ENCODE measurements at regions not wholly inside any gene's neighbourhood (a gene's known extent, or its start where the extent isn't known, plus 50 kb on each side); places are given as distances from the start of the nearest gene placed in this dataset.
A peak's percentile ranks its signal among the peaks of the same experiment; 100 is the strongest.
"Not testable (repeated sequence)": the region's sequence is repeated elsewhere in the genome, so short reads cannot be mapped to it uniquely, and the experiment has no call there.

DNA sequence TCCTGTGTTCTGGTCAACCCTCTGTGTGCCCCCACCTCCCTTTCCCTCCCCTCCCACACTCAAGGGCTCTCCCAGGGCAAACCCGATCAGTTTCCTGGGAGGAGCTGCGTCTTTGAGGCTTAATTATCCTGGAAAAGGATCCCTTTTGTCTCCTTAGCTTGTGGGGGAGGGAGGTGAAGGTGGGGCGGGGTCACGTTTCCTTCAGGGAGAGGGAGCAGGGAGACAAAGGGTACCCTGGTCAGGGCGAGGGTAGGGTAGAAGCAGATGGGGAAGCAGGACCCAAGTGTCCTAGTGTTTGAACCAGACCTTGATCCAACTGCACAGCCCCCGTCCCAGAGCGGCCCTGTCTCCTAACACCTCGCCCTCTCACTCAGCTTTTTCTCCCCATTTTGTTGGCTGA lies 90.1 kb downstream of the HIF1AN start:
- TF ChIP-seq, protein P1, sequence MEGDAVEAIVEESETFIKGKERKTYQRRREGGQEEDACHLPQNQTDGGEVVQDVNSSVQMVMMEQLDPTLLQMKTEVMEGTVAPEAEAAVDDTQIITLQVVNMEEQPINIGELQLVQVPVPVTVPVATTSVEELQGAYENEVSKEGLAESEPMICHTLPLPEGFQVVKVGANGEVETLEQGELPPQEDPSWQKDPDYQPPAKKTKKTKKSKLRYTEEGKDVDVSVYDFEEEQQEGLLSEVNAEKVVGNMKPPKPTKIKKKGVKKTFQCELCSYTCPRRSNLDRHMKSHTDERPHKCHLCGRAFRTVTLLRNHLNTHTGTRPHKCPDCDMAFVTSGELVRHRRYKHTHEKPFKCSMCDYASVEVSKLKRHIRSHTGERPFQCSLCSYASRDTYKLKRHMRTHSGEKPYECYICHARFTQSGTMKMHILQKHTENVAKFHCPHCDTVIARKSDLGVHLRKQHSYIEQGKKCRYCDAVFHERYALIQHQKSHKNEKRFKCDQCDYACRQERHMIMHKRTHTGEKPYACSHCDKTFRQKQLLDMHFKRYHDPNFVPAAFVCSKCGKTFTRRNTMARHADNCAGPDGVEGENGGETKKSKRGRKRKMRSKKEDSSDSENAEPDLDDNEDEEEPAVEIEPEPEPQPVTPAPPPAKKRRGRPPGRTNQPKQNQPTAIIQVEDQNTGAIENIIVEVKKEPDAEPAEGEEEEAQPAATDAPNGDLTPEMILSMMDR (IDR thresholded peaks at IDR 0.05; ENCODE audit: insufficient read depth, low read length), result no peak
- no peak for DNase-seq (ENCODE audit: low read depth)
- H3K4me3 ChIP-seq (ENCODE audit: low read depth, low read length), result no peak overlapping the region

DNA sequence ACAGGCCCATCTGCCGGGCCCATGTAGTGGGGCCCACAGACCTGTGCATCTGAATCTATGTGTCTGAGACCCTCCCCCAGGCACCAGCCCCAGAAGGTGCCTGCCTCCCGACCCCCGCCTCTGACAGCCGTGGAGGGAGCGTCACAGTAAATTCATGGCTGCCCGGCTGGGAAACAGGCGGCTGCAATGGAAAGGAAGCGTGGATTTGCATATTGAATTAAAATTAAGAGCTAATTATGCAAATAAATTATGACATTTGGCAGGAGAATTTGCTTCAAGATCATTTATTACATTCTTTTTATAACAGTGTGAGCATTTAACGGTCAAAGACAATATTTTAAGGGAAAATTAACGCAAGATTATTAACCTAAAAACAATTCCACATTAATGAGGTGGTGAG lies 92.3 kb downstream of the HIF1AN start:
- TF ChIP-seq, protein P1 (IDR thresholded peaks at IDR 0.05; ENCODE audit: insufficient read depth, low read length), result no peak
- DNase-seq (ENCODE audit: low read depth), result no peak
- no peak overlapping the region for H3K4me3 ChIP-seq (ENCODE audit: low read depth, low read length)

DNA sequence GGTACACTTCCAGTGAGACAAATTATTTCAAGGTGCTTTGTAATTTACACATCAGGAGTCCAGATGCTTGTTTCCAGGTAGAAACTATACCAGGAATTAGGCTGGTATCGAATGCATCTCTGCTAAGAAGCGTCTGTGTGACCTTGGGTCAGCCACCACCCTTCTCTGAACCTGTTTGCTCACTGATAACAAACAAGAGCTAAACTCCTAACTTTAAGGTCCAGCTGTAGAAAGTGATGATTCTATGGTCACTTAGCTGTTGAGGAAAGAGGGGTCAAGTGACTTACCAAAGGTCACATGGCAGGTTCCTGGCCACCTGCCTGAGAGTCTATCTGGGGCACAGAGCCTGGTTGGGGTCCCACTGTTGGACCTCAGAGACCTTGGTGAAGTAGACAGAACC lies 95.4 kb downstream of the HIF1AN start:
- TF ChIP-seq, protein P1 (IDR thresholded peaks at IDR 0.05; ENCODE audit: insufficient read depth, low read length), result no peak
- no peak for DNase-seq (ENCODE audit: low read depth)
- H3K4me3 ChIP-seq (ENCODE audit: low read depth, low read length), result no peak overlapping the region

DNA sequence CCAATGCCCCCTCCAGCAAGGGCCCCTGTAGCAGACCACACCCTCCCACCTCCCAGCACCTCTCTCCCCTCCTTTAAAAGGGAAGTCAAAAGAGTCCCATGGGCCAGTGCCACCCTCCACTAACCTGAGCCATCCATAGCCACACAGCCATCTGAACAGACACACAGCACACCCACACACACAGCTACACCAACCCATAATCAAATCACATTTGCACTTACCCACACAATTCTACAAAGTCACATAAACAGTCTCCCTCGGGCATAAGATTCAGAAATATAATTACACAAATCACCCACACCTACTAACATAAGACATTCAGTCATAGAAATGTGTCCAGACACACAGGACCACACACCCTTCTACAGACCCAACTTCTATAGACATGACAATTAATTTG lies 96.3 kb downstream of the HIF1AN start:
- TF ChIP-seq, protein P1 (IDR thresholded peaks at IDR 0.05; ENCODE audit: insufficient read depth, low read length), result no peak
- no peak for DNase-seq (ENCODE audit: low read depth)

DNA sequence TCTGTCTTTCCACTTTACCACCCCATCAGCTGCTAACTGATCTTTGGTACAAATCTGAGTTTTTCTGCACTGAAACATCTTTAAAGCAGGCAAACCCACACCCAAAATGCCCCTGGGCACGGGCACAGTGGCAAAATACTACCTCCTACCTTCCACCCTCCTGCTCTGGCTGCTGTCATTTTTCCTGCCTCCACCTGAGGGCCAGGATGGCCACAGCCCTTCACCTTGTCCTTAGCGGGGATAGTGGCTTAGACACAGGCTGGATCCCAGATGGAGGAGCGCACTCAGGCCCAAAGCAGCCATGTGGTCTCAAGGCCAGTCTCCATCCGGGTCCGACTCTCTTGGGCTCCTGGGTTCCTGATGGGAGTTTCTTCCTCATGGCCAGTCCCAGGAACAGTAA lies 98.3 kb downstream of the HIF1AN start:
- no peak overlapping the region for H3K4me3 ChIP-seq (ENCODE audit: low read depth, low read length)
- TF ChIP-seq, protein P1 (IDR thresholded peaks at IDR 0.05; ENCODE audit: insufficient read depth, low read length), result no peak
- DNase-seq (ENCODE audit: low read depth), result no peak

More for the DNA sequence above, 96.3 kb downstream of the HIF1AN start:
- no peak overlapping the region for H3K4me3 ChIP-seq (ENCODE audit: low read depth, low read length)

DNA sequence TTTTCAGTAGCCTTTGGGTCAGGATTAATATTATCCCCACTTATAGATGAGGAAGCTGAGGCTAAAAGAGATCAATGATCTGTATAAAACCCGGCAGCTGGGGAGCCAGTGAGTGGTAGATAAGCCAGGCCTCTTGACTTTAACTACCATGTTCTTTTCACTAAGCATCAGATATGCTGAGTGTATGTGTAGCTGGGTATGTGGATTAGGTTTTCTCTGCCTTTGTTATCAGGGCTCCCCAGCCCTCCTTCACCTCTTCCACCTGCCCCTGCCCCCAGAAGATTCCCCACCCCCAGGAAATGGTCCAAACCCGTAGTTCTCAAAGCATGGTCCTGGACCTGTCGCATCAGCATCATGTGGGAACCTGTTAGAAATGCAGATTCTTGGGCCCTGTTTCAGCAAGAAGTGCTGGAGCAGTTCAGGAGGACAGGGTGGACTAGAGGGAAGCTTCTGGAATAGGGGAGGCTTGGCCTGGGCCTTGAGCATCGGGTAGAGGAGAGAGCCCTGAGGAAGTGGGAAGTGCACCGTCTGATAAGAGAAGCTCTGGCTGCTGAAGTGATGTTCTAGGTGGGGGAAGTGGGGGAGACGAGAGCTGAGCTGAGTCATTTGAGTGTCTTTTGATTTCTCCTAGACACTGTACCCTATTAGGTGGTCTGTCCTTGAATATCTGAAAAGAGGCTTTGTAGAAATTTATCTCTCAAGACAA lies 101.3 kb downstream of the HIF1AN start:
- DNase-seq (ENCODE audit: low read depth), result no peak
- TF ChIP-seq, protein P1 (IDR thresholded peaks at IDR 0.05; ENCODE audit: insufficient read depth, low read length), result no peak
- H3K4me3 ChIP-seq (ENCODE audit: low read depth, low read length), result no peak overlapping the region

DNA sequence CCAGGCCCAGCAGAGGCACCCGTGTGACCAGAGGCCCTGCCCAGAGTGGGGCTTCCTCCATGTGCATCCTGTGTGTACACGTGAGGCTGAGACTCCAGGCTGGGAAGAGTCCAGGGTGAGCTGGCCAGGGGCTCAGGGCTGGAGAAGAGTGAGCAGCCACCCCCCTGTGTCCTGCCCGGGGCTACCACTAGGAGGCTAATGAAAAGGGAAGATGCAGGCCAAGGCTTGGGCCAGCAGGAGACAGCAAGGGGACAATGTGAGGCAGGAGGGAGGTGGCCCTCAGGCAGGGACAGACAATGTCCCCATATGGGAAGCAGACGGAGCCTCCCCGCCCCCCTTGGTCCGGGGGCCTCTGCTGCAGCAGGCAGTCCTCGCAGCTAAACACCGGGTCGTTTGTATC lies 102.0 kb downstream of the HIF1AN start:
- no peak for DNase-seq (ENCODE audit: low read depth)

DNA sequence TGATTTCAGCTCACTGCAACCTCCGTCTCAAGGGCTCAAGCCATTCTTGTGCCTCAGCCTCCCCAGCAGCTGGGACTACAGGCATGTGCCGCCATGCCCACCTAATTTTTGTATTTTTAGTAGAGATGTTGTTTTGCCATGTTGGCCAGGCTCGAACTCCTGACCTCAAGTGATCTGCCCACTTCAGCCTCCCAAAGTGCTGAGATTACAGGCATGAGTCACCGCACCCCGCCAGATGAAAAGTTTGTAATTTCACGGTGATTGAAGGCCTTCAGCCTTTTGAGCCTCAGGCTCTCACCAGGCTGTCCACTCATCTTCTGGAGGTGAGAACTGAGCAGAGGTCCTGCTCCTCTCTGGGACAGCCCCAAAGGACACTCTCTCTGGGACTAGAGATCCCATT lies 103.2 kb downstream of the HIF1AN start:
- DNase-seq (ENCODE audit: low read depth); H3K4me3 ChIP-seq (ENCODE audit: low read depth, low read length): not testable (repeated sequence)

More for the DNA sequence above, 102.0 kb downstream of the HIF1AN start:
- no peak overlapping the region for H3K4me3 ChIP-seq (ENCODE audit: low read depth, low read length)
- TF ChIP-seq, protein P1 (IDR thresholded peaks at IDR 0.05; ENCODE audit: insufficient read depth, low read length), result peak; percentile 33

Measured in fibroblast of the aortic adventitia (primary cell).